ENCODE measurements at regions not wholly inside any gene's neighbourhood (a gene's known extent, or its start where the extent isn't known, plus 50 kb on each side); places are given as distances from the start of the nearest gene placed in this dataset.

DNA sequence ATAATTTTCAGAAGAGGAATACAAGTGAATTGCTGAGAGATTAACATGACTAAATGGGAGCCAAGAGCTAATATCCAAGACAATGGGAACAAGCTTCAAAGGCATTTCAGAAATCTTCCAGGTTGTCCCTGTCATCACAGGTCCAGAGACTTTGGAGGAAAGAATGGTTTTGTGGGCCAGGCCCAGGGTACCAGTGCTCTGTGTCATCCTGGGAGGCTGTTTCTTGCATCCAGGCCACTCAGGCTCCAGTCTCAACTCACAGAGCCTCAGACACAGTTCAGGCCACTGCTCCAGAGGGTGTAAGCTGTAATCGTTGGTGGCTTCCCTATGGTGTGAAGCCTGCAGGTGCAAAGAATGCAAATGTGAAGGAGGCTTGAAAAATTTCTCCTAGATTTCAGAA is 170.4 kb upstream of the NRG3 start:
- TF ChIP-seq, protein P1, sequence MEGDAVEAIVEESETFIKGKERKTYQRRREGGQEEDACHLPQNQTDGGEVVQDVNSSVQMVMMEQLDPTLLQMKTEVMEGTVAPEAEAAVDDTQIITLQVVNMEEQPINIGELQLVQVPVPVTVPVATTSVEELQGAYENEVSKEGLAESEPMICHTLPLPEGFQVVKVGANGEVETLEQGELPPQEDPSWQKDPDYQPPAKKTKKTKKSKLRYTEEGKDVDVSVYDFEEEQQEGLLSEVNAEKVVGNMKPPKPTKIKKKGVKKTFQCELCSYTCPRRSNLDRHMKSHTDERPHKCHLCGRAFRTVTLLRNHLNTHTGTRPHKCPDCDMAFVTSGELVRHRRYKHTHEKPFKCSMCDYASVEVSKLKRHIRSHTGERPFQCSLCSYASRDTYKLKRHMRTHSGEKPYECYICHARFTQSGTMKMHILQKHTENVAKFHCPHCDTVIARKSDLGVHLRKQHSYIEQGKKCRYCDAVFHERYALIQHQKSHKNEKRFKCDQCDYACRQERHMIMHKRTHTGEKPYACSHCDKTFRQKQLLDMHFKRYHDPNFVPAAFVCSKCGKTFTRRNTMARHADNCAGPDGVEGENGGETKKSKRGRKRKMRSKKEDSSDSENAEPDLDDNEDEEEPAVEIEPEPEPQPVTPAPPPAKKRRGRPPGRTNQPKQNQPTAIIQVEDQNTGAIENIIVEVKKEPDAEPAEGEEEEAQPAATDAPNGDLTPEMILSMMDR (IDR thresholded peaks at IDR 0.05), result no peak
- TF ChIP-seq NFIC (IDR thresholded peaks at IDR 0.05; ENCODE audit: borderline replicate concordance) (no peak), POLR2AphosphoS5 (IDR thresholded peaks at IDR 0.05; ENCODE audit: low read depth, low read length) (no peak), RAD21 (IDR thresholded peaks at IDR 0.05; ENCODE audit: low read length) (no peak), TAF1 (IDR thresholded peaks at IDR 0.05; ENCODE audit: borderline replicate concordance, low read depth, low read length) (no peak), SIN3A (IDR thresholded peaks at IDR 0.05; ENCODE audit: borderline replicate concordance, low read depth, low read length) (no peak), RFX5 (IDR thresholded peaks at IDR 0.05; ENCODE audit: low read length) (no peak), JUND (IDR thresholded peaks at IDR 0.05) (no peak)
- TF ChIP-seq, protein P2, sequence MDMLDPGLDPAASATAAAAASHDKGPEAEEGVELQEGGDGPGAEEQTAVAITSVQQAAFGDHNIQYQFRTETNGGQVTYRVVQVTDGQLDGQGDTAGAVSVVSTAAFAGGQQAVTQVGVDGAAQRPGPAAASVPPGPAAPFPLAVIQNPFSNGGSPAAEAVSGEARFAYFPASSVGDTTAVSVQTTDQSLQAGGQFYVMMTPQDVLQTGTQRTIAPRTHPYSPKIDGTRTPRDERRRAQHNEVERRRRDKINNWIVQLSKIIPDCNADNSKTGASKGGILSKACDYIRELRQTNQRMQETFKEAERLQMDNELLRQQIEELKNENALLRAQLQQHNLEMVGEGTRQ (IDR thresholded peaks at IDR 0.05; ENCODE audit: borderline replicate concordance, low read depth, low read length), result no peak
- TF ChIP-seq, protein P3, sequence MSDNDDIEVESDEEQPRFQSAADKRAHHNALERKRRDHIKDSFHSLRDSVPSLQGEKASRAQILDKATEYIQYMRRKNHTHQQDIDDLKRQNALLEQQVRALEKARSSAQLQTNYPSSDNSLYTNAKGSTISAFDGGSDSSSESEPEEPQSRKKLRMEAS (IDR thresholded peaks at IDR 0.05; ENCODE audit: low read depth), result no peak
